Myocyte (in vitro differentiated cells): ENCODE measurements at regions not wholly inside any gene's neighbourhood (a gene's known extent, or its start where the extent isn't known, plus 50 kb on each side); places are given as distances from the start of the nearest gene placed in this dataset.
"Not testable (repeated sequence)": the region's sequence is repeated elsewhere in the genome, so short reads cannot be mapped to it uniquely, and the experiment has no call there.

Experiments used
- DNase-seq: peaks from one replicate; pipeline ENCODE4 v3.0.0-alpha.2; 2012; ENCODE audit warnings: low read depth

GRCh38 chr4:114417214-114417613 is 181.4 kb upstream of the UGT8 start:
- no peak for DNase-seq

- no peak for DNase-seq
Observed at GRCh38 chr4:114420069-114420468, 178.5 kb upstream of the UGT8 start.

GRCh38 chr4:114423582-114423981 is 175.0 kb upstream of the UGT8 start:
- no peak for DNase-seq

- no peak for DNase-seq
Observed at GRCh38 chr4:114435116-114435515, 163.5 kb upstream of the UGT8 start.

- no peak for DNase-seq
Observed at GRCh38 chr4:114442856-114443255, 155.8 kb upstream of the UGT8 start.

- DNase-seq = no peak
Observed at GRCh38 chr4:114444211-114444610, 154.4 kb upstream of the UGT8 start.

GRCh38 chr4:114447963-114448516 is 150.6 kb upstream of the UGT8 start:
- not testable (repeated sequence) for DNase-seq

GRCh38 chr4:114458728-114459127 is 139.9 kb upstream of the UGT8 start:
- DNase-seq = no peak

- DNase-seq = no peak
Observed at GRCh38 chr4:114464726-114465272, 133.8 kb upstream of the UGT8 start.

- no peak for DNase-seq
Observed at GRCh38 chr4:114465766-114466165, 132.8 kb upstream of the UGT8 start.

GRCh38 chr4:114466299-114466698 is 132.3 kb upstream of the UGT8 start:
- no peak for DNase-seq

GRCh38 chr4:114472269-114473032 is 126.2 kb upstream of the UGT8 start:
- peak; percentile 84 for DNase-seq

GRCh38 chr4:114474188-114474800 is 124.3 kb upstream of the UGT8 start:
- no peak for DNase-seq

GRCh38 chr4:114476310-114476709 is 122.3 kb upstream of the UGT8 start:
- DNase-seq = no peak

- no peak for DNase-seq
Observed at GRCh38 chr4:114479595-114479994, 119.0 kb upstream of the UGT8 start.

GRCh38 chr4:114481856-114482255 is 116.8 kb upstream of the UGT8 start:
- no peak for DNase-seq

- DNase-seq = no peak
Observed at GRCh38 chr4:114487101-114487500, 111.5 kb upstream of the UGT8 start.

GRCh38 chr4:114488301-114488982 is 110.2 kb upstream of the UGT8 start:
- no peak for DNase-seq

GRCh38 chr4:114494246-114494803 is 104.3 kb upstream of the UGT8 start:
- no peak for DNase-seq

- no peak for DNase-seq
Observed at GRCh38 chr4:114495471-114495928, 103.1 kb upstream of the UGT8 start.

GRCh38 chr4:114497116-114497515 is 101.5 kb upstream of the UGT8 start:
- no peak for DNase-seq
